ENCODE measurements at regions not wholly inside any gene's neighbourhood (a gene's known extent, or its start where the extent isn't known, plus 50 kb on each side); places are given as distances from the start of the nearest gene placed in this dataset.

DNA sequence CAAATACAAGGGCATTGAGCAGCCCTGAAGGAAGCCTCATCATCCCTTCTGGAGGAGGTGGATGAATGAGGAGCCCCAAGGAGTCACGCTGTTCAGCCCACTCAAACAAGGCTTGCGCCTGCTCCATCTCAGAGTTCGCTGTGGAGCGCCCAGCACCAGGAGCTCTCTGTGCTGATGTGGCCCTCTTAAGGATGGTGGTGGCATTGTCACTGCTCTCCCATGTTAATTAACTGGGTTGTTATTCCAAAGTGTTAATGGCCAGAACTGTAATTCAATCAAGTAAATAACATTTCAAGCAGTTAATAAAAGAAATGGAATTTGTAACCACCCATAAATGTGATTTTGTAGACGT, 726.0 kb upstream of the RAB6C start:
- no peak for TF ChIP-seq EP300 (IDR thresholded peaks at IDR 0.05; ENCODE audit: borderline replicate concordance in 1 of 2, low read depth in 1 of 2, low read length in 1 of 2)
- TF ChIP-seq, protein P1, sequence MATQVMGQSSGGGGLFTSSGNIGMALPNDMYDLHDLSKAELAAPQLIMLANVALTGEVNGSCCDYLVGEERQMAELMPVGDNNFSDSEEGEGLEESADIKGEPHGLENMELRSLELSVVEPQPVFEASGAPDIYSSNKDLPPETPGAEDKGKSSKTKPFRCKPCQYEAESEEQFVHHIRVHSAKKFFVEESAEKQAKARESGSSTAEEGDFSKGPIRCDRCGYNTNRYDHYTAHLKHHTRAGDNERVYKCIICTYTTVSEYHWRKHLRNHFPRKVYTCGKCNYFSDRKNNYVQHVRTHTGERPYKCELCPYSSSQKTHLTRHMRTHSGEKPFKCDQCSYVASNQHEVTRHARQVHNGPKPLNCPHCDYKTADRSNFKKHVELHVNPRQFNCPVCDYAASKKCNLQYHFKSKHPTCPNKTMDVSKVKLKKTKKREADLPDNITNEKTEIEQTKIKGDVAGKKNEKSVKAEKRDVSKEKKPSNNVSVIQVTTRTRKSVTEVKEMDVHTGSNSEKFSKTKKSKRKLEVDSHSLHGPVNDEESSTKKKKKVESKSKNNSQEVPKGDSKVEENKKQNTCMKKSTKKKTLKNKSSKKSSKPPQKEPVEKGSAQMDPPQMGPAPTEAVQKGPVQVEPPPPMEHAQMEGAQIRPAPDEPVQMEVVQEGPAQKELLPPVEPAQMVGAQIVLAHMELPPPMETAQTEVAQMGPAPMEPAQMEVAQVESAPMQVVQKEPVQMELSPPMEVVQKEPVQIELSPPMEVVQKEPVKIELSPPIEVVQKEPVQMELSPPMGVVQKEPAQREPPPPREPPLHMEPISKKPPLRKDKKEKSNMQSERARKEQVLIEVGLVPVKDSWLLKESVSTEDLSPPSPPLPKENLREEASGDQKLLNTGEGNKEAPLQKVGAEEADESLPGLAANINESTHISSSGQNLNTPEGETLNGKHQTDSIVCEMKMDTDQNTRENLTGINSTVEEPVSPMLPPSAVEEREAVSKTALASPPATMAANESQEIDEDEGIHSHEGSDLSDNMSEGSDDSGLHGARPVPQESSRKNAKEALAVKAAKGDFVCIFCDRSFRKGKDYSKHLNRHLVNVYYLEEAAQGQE (IDR thresholded peaks at IDR 0.05; ENCODE audit: low read depth, low read length), result no peak

Measured in SK-N-SH (cell line).